HG03280 (cell line): ENCODE measurements at regions not wholly inside any gene's neighbourhood (a gene's known extent, or its start where the extent isn't known, plus 50 kb on each side); places are given as distances from the start of the nearest gene placed in this dataset.
"Not testable (repeated sequence)": the region's sequence is repeated elsewhere in the genome, so short reads cannot be mapped to it uniquely, and the experiment has no call there.

Experiments
- ATAC-seq: cut with Tn5 transposase; IDR thresholded peaks from one replicate; pipeline ENCODE4 v1.9.1; 2021; ENCODE audit warnings: mild to moderate bottlenecking, moderate library complexity; ENCODE audit not compliant: unreplicated experiment

GRCh38 chr11:103714246-103714645 lies 322.2 kb upstream of the DDI1 start:
- ATAC-seq, result no peak

GRCh38 chr11:103716363-103716762 lies 320.1 kb upstream of the DDI1 start:
- ATAC-seq, result no peak

- no peak for ATAC-seq
These were observed 309.2 kb upstream of the DDI1 start for GRCh38 chr11:103727262-103727661.

- no peak for ATAC-seq
These were observed 306.8 kb upstream of the DDI1 start for GRCh38 chr11:103729617-103730016.

GRCh38 chr11:103730131-103730940 lies 306.1 kb upstream of the DDI1 start:
- ATAC-seq, result no peak

- no peak for ATAC-seq
These were observed 304.8 kb upstream of the DDI1 start for GRCh38 chr11:103731670-103732069.

- no peak for ATAC-seq
These were observed 302.6 kb upstream of the DDI1 start for GRCh38 chr11:103733889-103734288.

- ATAC-seq, result no peak
These were observed 300.9 kb upstream of the DDI1 start for GRCh38 chr11:103735497-103736032.

GRCh38 chr11:103736315-103737036 lies 300.0 kb upstream of the DDI1 start:
- no peak for ATAC-seq

- ATAC-seq, result no peak
These were observed 299.3 kb upstream of the DDI1 start for GRCh38 chr11:103737037-103737622.

GRCh38 chr11:103737747-103738146 lies 298.7 kb upstream of the DDI1 start:
- no peak for ATAC-seq

- ATAC-seq, result not testable (repeated sequence)
These were observed 297.2 kb upstream of the DDI1 start for GRCh38 chr11:103739074-103739796.

- ATAC-seq, result no peak
These were observed 291.8 kb upstream of the DDI1 start for GRCh38 chr11:103744496-103745153.

- no peak for ATAC-seq
These were observed 287.3 kb upstream of the DDI1 start for GRCh38 chr11:103749158-103749557.

- ATAC-seq, result no peak
These were observed 267.6 kb upstream of the DDI1 start for GRCh38 chr11:103768816-103769215.

GRCh38 chr11:103773059-103773458 lies 263.4 kb upstream of the DDI1 start:
- no peak for ATAC-seq

GRCh38 chr11:103773537-103773936 lies 262.9 kb upstream of the DDI1 start:
- ATAC-seq, result no peak

GRCh38 chr11:103779054-103779453 lies 257.4 kb upstream of the DDI1 start:
- no peak for ATAC-seq

GRCh38 chr11:103789952-103790351 lies 246.5 kb upstream of the DDI1 start:
- ATAC-seq, result no peak

GRCh38 chr11:103792981-103793468 lies 243.4 kb upstream of the DDI1 start:
- ATAC-seq, result no peak
